GM21360 (cell line): ENCODE measurements at regions not wholly inside any gene's neighbourhood (a gene's known extent, or its start where the extent isn't known, plus 50 kb on each side); places are given as distances from the start of the nearest gene placed in this dataset.
"Not testable (repeated sequence)": the region's sequence is repeated elsewhere in the genome, so short reads cannot be mapped to it uniquely, and the experiment has no call there.

Source experiments
- ATAC-seq: cut with Tn5 transposase; IDR thresholded peaks from one replicate; pipeline ENCODE4 v1.9.1; 2021; ENCODE audit warnings: mild to moderate bottlenecking, moderate library complexity; ENCODE audit not compliant: unreplicated experiment

GRCh38 chr5:171706736-171707441 lies 78.7 kb upstream of the SMIM23 start:
- ATAC-seq: no peak

- no peak for ATAC-seq
Measured at GRCh38 chr5:171707442-171707792, 78.2 kb upstream of the SMIM23 start.

- no peak for ATAC-seq
Measured at GRCh38 chr5:171709930-171710329, 75.7 kb upstream of the SMIM23 start.

- no peak for ATAC-seq
Measured at GRCh38 chr5:171710451-171711024, 75.1 kb upstream of the SMIM23 start.

- ATAC-seq: no peak
Measured at GRCh38 chr5:171711571-171711970, 74.0 kb upstream of the SMIM23 start.

- no peak for ATAC-seq
Measured at GRCh38 chr5:171712616-171713015, 73.0 kb upstream of the SMIM23 start.

GRCh38 chr5:171713152-171713551 lies 72.5 kb upstream of the SMIM23 start:
- no peak for ATAC-seq

- ATAC-seq: no peak
Measured at GRCh38 chr5:171714261-171714660, 71.4 kb upstream of the SMIM23 start.

GRCh38 chr5:171714851-171715250 lies 70.8 kb upstream of the SMIM23 start:
- no peak for ATAC-seq

- no peak for ATAC-seq
Measured at GRCh38 chr5:171715551-171715950, 70.1 kb upstream of the SMIM23 start.

GRCh38 chr5:171720086-171720485 lies 65.5 kb upstream of the SMIM23 start:
- ATAC-seq: no peak

GRCh38 chr5:171721464-171721863 lies 64.2 kb upstream of the SMIM23 start:
- no peak for ATAC-seq

- no peak for ATAC-seq
Measured at GRCh38 chr5:171724468-171725204, 61.0 kb upstream of the SMIM23 start.

- ATAC-seq: no peak
Measured at GRCh38 chr5:171725205-171725601, 60.4 kb upstream of the SMIM23 start.

GRCh38 chr5:171726819-171727218 lies 58.8 kb upstream of the SMIM23 start:
- ATAC-seq: not testable (repeated sequence)

GRCh38 chr5:171728686-171729085 lies 56.9 kb upstream of the SMIM23 start:
- ATAC-seq: no peak
